CD4-positive, alpha-beta T cell treated with Interleukin-17A for 4 hours (primary cell): ENCODE measurements at regions not wholly inside any gene's neighbourhood (a gene's known extent, or its start where the extent isn't known, plus 50 kb on each side); places are given as distances from the start of the nearest gene placed in this dataset.

Source experiments
- DNase-seq: peaks from one replicate; pipeline ENCODE4 v3.0.0-alpha.2; 2020; ENCODE audit warnings: mixed read lengths

DNA sequence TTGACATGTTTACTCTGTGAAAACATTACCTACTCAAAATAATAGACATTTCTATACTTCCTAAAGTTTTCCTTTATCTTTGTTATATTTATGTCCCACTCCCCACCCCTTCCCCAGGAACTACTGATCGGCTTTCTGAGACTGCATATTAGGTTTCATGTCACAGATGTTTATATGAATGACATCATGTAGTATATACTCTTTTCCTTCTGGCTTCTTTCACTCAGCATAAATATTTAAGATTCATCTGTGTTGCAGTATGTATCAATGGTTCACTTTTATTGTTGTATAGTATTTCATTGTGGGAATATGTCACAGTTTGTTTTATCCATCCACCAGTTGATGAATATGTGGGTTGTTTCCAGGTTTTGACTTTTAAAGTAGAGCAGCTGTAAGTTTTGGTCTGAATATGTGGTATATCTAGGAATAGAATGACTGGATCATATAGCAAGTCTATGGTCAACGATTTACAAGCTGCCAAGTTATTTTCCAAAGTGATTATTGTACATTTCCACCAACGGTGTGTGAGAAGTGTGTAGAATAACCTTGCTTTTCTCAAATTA is 73.8 kb upstream of the CAV2 start:
- no peak for DNase-seq

DNA sequence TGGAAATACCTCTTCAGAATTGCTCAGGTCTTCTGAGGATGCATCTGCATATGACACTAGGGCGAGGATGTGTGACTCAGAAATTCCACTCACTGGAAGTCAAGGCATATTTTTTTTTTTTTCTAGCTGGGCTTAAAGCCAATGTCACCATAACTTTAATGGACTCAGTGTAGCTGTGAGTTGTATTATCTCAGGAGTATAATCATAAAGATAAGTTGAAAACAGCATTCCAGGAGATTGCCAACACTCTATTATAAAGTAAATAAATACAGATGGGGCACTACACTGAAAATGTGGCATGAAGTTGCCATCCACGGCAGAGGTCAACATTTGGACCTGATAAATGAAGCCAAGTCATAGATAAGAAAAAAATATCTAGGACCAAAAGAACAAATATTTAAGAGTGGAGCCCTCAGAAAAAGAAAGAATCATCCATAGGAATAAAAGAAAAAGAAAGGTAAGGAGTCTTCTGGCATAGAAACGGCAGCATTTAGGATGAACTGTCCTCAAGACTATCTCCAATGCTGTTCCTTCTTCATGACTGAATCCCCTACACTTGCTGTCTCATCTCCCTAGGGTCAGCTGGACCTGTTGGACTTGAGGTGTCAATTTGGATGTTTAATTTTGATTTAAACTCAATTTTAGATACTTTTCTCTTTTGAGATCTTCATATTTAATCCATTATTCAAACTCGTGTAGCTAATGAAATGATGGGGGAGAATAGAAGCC is 72.9 kb upstream of the CAV2 start:
- DNase-seq = no peak

DNA sequence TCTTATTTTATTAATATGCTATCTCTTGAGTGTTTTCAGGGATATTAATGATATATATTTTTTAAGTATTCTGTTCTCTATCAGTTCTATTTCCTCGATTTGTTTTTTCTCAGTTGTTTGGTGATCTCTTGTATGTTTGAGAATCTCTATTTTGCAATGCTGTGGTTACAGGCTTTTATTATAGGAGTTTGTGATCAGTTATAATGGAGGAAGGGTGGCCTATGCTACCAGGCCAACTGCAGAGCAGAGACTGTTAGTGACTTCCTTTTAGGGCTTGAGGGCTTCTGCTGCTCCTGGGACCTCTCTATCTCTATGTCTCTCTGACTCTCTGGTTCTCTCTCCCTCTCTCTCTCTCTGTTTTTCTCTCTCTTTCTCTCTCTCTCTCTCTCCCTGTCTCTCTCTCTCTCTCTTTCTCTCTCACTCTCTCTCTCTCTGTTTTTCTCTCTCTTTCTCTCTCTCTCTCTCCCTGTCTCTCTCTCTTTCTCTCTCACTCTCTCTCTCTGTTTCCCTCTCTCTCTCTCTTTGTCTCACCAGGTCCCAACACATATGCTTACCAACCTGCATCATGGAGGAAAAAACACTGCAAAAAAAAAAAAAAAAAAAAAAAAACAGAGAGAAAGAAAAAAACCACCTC is 69.4 kb upstream of the CAV2 start:
- no peak for DNase-seq

DNA sequence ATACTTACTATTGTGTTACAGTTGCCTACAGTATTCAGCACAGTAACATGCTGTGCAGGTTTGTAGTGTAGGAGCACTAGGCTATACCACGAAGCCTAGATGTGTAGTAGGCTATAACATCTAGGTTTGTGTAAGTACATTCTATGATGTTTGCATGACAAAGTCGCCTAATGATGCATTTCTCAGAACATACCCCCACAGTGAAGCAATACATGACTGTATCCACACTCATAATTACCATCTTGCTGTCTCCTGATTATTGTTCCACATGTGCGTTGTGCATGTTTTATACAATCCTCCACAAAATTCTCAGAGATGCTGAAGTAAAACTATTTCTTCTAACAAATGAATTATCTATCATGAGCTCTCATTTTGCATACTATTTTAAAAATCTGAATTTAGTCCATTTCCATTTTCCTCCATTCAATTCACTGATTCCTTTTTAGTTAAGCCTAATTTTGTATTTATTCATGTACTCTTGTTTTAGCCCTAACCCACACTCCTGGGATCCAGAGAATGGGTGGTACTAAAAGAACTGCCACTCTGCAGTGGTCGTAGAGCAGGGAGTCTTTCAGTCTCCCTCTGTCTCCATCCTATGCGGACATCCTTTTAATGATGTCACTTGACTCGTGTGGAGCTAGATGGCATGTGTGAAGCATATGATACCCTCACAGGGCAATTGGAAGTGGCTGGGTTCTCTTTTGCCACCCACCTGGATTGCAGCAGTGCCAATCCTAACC is 67.6 kb upstream of the CAV2 start:
- no peak for DNase-seq

DNA sequence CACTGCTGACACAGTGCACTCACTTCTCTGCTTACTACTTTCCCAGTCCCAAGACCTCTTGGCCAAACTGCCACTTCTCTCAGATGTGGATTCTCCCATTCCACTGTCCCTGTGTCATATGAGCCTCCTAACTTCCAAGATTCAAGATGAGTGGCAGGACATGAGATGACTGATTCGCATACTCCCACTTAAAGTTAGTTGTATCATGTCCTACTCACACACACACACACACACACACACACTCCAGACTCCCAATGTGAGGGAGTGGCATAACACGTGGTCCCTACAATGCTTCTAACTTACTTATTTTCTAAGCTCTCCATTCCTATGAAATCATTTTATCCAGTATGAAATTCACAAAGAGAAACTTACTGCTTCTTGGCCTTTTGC is 67.0 kb upstream of the CAV2 start:
- DNase-seq = no peak

DNA sequence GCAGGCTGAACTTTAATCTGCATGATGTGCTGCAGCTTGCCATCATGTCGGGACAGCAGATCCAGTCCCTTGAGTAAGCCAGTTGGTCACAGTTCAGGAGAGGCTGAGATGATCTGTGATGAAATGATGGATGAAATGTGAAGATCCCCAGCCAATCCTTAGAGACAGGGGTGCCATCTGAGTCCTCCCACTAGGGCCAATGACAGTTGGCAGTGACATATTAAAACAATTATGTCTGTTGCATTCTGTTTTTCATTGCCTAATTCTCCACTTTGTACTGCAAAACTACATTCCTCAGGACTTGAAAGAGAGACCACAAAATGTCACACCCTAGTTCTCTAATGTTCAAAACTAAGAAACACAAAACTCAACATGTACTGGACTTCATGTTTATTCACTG is 66.3 kb upstream of the CAV2 start:
- no peak for DNase-seq

DNA sequence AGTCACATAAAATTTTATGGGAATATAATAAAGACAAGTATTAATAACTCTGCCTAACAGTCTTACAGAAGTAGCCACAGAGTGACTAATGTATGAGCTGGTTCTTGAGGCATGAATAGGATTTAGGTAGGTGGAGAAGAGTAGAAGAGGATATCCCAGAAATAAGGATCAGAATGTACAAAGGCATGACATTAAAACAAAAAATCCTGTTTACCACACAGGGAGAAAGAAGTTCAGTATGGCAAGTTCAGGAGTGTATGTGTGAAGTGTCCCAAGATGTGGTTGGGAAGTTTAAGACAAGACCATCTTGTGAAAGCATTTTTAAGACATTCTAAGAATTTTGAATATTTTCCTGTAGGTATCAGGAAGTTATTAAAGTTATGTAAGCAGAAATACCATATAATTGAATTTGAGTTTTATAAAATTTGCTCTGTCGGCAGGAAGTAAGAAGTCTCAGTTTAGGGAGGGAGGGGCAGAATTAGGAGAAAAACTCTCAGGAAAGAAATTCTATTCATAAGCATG is 64.7 kb upstream of the CAV2 start:
- DNase-seq = no peak

DNA sequence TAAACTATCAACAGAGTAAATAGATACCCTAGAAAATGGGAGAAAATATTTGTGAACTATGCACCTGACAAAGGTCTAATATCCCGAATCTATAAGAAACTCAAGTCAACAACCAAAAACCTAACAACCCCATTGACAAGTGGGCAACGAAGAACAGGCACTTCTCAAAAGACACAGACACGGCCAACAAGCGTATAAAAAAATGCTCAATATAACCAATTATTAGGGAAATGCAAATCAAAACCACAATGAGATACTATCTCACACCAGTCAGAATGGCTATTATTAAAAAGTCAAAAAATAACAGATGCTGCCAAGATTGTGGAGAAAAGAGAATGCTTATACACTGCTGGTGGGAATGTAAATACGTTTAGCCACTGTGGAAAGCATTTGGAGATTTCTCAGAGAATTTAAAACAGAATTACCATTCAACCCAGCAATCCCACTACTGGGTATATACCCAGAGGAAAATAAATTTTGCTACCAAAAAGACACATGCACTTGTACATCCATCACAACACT is 63.2 kb upstream of the CAV2 start:
- DNase-seq = no peak

DNA sequence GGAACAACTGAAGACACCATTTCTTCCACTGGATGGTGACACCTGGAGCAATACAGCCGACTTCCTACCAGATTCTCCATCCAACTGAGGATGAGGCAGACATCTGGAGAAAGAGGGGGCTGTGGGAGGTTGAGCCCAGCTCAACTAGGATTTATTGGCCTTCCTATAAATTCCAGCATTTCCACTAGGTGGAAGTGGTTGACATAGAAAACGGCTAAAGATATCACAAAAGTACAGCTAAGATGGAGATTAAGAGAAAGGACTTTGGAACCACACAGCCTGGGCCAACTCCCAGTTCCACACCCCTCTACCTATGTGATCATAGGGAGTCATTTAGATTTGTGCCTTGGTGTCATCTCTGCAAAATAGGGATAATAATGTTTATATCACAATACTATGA is 61.3 kb upstream of the CAV2 start:
- no peak for DNase-seq

DNA sequence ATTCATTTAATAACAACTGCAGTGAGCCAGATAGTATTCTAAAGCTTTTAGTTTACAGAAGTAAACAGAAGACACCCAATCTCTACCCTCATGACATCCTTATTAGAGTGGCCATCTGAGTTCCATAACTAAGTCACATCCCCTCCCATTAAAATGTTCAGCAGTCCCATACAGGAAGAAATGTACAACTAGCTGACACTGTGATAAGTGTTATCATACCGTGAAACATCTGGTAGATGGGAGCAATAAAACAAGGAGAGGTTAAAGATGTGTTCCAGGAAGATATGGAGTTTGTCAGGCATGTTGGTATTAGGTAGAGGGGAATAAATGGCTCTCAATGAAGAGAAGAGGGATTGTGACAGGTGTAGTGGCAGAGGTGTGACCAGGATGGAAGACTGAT is 60.5 kb upstream of the CAV2 start:
- no peak for DNase-seq

DNA sequence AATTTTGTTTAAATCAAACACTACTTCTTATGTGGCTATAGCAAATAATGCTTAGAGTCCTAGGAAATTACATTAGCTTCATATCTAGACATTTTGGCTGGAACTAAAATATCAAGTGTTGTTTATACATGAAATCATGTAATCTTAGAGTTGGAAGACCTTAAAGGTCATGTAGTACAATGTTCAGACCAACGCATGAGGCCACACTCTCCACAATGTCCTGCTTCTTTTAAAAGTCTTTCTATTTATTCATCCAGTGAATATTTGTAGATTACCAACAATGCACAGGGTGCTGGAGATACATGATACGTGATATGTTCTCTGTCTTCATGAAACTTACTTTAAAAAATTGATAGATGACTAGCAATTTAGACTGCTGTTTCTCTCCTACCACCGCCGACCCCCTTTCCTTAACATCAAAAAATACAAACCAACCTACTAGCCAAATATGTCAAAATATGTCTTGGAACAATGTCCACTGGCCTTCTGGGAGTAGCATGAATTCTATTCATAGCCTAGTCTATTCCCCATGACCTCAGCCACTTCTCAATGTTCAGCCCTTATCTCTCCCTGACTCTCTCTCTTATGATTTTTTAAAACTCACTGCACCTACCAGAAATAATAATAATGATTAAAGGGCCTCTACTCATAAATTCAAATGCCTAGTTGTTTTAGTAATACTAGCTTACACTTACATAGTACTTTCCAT is 59.5 kb upstream of the CAV2 start:
- DNase-seq = no peak

DNA sequence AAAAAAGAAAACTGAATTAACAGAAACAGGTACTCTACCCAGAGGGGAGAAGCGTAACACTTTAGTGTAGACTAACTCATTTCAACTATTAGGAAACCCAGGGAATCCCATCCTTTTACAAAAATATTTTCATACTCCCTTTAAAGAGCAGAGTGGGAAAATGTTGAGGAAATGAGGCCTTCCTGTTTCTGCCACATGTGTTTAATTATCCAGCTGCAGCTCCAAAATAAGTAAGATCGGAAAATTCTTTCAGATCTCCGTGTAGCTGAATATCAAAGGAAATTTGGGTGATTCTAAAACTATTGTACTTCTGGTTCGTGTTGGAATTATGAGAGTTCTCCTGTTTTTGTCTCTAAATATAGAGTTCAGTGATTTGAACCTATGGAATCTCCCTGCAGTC is 58.0 kb upstream of the CAV2 start:
- DNase-seq = no peak

DNA sequence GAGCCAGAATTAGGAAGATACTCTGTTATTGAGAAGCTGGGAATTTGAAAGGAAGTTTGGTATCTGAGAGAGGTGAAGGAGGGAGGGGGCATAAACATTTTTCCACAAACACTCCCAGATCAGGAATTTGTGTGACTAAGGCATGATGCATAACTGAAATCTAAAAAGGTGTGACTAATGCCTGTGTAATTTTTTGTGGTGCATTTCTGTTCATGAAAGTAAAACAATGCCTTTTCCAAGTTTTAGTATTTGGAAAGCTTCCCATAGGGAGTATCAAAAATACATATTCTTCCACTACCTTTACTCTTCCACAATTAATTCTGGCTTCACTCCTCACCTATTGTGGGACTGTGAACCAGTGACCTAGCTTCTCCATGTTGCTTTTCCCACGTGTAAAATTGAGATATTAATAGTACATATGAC is 56.4 kb upstream of the CAV2 start:
- no peak for DNase-seq

DNA sequence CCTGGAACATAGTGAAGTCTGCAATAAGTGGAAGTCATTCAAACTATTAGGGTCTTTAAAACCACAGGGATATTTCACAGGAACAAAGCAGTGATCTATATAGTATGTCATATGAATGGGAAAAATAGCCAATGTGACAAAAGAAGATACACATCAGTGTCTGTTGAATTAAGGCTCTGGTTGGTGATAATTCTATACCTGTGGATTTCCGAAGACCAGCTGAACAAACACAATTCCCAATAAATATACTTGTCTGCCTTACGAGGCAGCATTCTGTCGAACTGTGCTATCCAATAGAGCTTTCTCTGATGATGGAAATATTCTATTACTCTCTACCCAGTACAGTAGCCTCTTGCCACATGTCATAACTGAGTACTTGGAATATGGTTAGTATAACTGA is 55.9 kb upstream of the CAV2 start:
- no peak for DNase-seq

DNA sequence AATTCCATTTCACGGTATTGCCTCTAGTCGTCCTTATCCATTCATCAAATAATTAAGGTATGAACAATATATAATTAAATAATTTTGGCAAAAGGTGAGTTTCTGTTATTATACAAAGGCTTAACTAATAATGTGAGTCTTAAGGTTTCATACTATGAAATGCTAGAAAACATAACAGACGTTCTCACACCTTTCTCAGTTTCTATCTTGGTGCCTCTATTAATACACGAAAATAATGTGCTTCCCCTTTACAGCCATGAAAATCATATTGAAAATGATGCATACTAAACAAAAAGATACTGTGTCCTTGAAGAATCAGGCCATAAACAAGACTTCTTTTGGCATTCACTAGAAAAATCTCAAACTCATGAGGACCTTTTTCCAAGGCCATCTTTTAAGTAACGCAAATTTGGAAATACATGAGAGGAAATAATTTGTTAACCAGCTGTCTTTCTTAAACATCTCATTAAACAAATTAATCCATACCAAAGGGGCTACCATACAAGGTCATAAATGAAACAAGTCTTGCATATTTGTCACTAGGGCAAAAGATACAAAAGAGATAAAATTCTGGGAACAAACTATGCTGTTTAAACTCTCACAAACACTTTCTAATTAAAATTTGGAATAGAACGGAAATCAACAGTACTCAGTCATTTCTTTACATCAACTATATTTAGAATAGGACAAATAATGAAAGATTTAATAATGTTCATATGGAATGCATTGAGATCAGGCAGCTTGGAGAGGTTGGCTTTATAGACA is 53.9 kb upstream of the CAV2 start:
- no peak for DNase-seq

DNA sequence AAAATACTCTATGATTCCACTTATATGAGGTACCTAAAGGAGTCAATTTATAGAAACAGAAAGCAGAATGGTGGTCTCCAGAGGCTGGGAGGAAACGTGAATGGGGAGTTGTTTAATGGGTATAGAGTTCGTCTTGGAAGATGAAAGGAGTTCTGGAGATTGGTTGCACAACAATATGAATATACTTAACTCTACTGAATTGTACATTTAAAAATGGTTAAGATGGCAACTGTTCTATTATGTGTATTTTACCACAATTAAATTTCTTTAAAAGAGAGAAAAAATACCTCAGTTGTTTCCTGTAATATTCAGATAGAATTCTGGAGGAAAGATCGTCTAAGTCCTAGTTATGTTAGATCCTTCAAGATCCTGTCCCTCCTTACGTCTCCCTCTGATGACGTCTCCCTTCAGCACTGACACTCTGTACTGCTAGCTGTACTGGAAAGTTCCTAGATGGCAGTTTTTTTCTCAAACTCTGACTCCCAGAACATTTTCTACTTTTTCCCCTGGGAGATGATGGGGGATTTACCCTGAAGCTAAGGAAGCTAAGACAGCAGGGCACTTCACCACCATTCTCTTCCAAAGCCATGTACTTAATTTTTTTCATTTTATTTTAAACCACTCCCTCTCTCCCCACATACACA is 53.2 kb upstream of the CAV2 start:
- DNase-seq = no peak

DNA sequence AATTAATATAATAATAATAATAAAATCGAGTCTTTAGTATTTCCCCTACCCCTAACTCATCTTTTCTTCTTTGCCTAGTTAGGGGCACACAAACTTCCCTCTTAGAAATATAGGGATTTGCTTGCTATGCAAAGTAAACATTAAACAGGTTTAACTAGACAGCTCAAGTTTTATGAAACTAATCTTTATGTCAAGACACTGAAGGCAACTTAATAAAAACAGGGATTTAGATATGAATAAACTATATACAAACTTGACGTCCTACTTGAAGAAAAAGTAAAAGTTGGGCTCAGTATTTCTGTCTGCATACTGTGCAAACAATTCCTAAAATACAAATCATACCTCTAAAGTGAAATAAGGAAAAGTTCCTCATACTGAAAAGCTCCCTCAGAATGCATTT is 52.1 kb upstream of the CAV2 start:
- DNase-seq = no peak

DNA sequence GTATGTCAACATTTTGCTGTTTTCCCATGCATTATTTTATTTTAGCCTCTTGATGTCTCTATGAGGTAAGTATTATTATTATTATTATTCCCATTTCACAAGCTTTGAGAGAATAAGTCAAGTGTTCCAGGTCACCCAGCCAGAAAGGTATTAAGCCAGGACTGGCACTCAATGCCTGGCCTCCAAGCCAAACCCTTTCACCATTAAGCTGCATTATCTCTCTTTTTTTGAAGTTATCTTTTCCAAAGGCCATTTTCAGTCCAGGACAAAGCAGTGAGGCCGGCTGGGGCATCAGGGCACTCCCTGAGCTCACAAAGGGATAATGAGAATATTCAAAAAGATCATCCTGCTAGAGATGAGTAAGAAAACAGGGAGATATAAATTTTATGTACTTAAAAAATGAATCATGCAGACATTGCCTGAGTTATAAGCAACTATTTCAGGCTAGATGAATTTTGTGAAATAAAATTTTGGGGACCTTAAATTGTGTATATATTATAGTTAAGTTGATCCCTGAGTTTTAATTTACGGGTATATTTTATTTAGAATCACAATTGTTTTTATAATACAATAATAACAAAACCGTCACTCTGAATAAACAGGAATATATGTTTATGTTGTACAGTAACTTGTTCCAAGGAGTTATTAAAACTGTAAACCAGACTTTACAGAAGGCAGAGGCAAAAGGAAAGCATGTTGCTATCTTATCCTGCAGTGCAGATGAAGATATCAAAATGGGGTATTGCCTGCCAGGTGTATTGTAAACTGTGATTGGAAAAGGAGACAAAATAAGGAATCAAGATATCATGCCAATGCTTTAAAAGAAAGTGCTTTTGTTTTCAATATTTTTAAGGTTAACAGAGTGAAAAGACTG is 51.3 kb upstream of the CAV2 start:
- no peak for DNase-seq

DNA sequence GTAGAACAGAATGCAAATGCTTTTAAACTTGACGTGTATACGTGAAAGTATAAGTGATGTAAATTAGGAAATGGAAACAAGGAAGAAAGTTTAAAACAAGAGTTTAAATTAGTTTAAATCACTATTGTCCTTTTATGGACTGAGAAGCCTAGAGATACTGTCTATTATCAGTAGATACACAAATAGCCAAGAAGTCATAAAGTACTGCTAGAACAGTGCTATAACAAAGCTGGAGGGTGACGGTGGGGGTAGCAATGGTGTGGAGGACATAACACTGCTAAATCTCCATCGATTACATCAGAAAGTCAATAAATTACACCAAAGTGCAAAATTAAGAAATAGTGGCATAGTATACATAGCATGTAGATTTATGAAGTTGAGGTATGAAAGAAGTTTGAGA is 50.1 kb upstream of the CAV2 start:
- no peak for DNase-seq
